ENCODE measurements at regions not wholly inside any gene's neighbourhood (a gene's known extent, or its start where the extent isn't known, plus 50 kb on each side); places are given as distances from the start of the nearest gene placed in this dataset.
"Not testable (repeated sequence)": the region's sequence is repeated elsewhere in the genome, so short reads cannot be mapped to it uniquely, and the experiment has no call there.

DNA sequence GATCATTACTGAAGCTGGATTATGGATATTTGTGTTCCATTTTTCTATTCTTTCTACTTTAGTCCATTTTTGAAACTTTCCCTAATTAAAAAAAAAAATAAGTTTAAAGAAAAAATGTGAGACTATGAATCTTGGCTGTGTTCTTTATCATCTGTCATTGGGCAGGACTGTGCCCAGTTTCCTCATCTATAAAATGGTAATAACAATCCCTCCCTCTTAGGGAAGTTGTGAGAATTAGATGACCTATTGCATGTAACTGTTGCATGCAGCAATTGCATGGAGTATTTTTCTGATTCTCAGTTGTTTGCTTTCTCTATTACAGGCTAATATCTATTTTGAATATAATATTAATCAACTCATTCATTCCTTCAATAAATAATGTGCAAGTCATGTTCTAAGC lies 108.2 kb upstream of the LOC128125822 start:
- H3K9me3 ChIP-seq (ENCODE audit: severe bottlenecking): no peaks in the 10 kb centered on the region
- DNase-seq: no peak
- H3K4me3 ChIP-seq (ENCODE audit: low read depth, low read length): no peak overlapping the region
- no peaks in the 10 kb centered on the region for H3K27me3 ChIP-seq (ENCODE audit: insufficient read depth, low read depth, severe bottlenecking)
- TF ChIP-seq, protein P1, sequence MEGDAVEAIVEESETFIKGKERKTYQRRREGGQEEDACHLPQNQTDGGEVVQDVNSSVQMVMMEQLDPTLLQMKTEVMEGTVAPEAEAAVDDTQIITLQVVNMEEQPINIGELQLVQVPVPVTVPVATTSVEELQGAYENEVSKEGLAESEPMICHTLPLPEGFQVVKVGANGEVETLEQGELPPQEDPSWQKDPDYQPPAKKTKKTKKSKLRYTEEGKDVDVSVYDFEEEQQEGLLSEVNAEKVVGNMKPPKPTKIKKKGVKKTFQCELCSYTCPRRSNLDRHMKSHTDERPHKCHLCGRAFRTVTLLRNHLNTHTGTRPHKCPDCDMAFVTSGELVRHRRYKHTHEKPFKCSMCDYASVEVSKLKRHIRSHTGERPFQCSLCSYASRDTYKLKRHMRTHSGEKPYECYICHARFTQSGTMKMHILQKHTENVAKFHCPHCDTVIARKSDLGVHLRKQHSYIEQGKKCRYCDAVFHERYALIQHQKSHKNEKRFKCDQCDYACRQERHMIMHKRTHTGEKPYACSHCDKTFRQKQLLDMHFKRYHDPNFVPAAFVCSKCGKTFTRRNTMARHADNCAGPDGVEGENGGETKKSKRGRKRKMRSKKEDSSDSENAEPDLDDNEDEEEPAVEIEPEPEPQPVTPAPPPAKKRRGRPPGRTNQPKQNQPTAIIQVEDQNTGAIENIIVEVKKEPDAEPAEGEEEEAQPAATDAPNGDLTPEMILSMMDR (IDR thresholded peaks at IDR 0.05; ENCODE audit: low read depth, low read length): no peak
- no peaks in the 10 kb centered on the region for H3K36me3 ChIP-seq
- no peak overlapping the region for H3K27ac ChIP-seq

DNA sequence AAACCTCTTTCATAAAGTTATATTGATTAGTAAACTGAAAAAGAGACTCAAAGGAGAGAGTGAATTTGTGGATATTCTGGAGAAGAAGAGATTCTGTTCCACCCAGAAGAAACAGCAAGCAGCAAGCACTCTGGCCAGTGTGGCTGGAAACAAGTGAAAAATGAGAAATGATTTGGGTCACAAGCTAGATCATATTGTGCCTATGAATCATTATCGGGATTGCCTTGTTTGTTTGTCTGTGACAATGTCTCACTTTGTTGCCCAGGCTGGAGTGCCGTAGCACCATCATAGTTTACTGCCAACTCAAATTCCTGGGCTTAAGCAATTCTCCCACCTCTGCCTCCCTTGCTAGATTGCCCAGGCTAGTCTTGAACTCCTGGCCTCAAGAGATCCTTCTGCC lies 106.5 kb upstream of the LOC128125822 start:
- Histone ChIP-seq H3K36me3 (no peaks in the 10 kb centered on the region), H3K9me3 (ENCODE audit: severe bottlenecking) (no peaks in the 10 kb centered on the region), H3K4me3 (ENCODE audit: low read depth, low read length) (no peak overlapping the region), H3K27ac (no peak overlapping the region), H3K27me3 (ENCODE audit: insufficient read depth, low read depth, severe bottlenecking) (no peaks in the 10 kb centered on the region)
- no peak for DNase-seq
- TF ChIP-seq, protein P1 (IDR thresholded peaks at IDR 0.05; ENCODE audit: low read depth, low read length): no peak

DNA sequence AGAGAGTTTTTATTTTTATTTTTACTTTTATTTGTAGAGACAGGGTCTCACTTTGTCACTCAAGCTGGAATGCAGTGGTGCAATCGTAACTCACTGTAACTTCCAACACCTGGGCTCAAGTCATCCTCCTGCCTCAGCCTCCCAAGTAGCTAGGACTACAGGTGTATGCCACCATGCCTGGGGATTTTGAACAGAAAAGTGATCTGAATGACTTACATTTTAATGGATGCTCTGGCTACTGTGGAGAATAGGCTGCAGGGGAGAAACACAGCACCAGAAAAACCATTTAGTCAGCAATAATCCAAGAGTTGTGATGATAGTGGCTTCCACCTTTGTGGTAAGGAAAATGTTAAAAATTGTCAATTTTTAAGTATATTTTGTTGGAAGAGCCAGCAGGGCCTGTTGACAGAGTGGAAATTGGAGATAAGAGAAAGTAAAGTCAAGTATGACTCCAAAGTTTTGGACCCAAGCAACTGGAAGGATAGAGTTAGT lies 106.0 kb upstream of the LOC128125822 start:
- Histone ChIP-seq H3K4me3 (ENCODE audit: low read depth, low read length) (no peak overlapping the region), H3K9me3 (ENCODE audit: severe bottlenecking) (no peaks in the 10 kb centered on the region), H3K27me3 (ENCODE audit: insufficient read depth, low read depth, severe bottlenecking) (no peaks in the 10 kb centered on the region), H3K36me3 (no peaks in the 10 kb centered on the region), H3K27ac (no peak overlapping the region)
- no peak for DNase-seq
- TF ChIP-seq, protein P1 (IDR thresholded peaks at IDR 0.05; ENCODE audit: low read depth, low read length): no peak

DNA sequence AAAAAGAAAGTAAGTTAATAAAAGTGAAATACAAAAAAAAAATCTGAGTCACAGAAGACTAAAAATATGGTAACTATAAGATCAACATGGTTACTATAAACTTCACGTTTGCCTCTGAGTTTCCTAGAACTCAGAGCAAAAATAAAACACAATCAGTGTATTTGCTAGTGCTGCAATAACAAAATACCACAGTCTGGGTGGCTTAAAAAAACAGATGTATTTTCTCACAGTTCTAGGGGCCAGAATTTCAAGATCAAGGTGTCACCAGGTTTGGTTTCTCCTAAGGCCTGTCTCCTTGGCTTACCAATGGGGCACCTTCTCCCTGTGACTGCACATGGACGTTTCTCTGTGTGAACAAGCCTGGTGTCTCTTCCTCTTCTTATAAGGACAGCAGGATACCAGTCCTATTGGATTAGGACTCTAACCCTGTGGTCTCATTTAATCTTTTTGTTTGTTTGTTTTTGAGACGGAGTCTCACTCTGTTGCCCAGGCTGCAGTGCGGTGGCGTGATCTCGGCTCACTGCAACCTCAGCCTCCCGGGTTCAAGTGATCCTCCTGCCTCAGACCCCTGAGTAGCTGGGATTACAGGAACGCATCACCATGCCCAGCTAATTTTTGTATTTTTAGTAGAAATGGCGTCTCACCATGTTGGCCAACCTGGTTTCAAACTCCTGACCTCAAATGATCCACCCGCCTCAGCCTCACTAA lies 104.9 kb upstream of the LOC128125822 start:
- H3K4me3 ChIP-seq (ENCODE audit: low read depth, low read length): no peak overlapping the region
- no peaks in the 10 kb centered on the region for H3K9me3 ChIP-seq (ENCODE audit: severe bottlenecking)
- no peak overlapping the region for H3K27ac ChIP-seq
- TF ChIP-seq, protein P1 (IDR thresholded peaks at IDR 0.05; ENCODE audit: low read depth, low read length): no peak
- no peaks in the 10 kb centered on the region for H3K36me3 ChIP-seq
- DNase-seq: no peak
- no peaks in the 10 kb centered on the region for H3K27me3 ChIP-seq (ENCODE audit: insufficient read depth, low read depth, severe bottlenecking)

DNA sequence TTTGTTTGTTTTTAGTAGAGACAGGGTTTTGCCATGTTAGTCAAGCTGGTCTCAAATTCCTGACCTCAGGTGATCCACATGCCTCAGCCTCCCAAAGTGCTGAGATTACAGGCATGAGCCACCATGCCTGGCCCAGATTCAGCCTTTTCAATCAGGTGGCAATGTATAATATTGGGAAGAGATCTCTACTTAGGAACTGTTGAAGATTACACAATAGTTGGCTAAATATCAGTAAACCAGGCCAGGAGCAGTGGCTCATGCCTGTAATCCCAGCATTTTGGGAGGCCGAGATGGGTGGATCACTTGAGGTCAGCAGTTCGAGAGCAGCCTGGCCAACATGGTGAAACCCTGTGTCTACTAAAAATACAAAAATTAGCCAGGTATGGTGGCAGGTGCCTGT lies 101.1 kb upstream of the LOC128125822 start:
- not testable (repeated sequence) for H3K4me3 ChIP-seq (ENCODE audit: low read depth, low read length); H3K27ac ChIP-seq; DNase-seq; H3K9me3 ChIP-seq (ENCODE audit: severe bottlenecking); H3K27me3 ChIP-seq (ENCODE audit: insufficient read depth, low read depth, severe bottlenecking); H3K36me3 ChIP-seq

DNA sequence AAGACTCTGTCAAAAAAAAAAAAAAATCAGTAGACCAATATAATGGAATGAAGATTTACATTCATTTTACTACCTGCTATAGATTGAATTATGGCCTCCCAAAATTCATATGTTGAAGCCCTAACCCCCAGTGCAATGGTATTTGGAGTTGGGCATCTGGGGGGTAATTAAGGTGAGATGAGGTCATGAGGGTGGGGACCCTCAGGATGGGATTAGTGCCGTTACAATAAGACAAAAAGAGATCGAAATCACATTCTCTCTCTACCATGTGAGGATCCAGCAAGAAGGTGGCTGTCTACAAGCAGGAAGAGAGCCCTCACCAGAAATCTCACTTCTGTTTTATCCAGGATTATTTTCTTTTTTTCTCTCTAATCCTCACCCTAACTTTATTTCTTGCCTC lies 100.6 kb upstream of the LOC128125822 start:
- Histone ChIP-seq H3K27me3 (ENCODE audit: insufficient read depth, low read depth, severe bottlenecking) (no peaks in the 10 kb centered on the region), H3K4me3 (ENCODE audit: low read depth, low read length) (no peak overlapping the region), H3K27ac (no peak overlapping the region), H3K36me3 (no peaks in the 10 kb centered on the region), H3K9me3 (ENCODE audit: severe bottlenecking) (no peaks in the 10 kb centered on the region)
- TF ChIP-seq, protein P1 (IDR thresholded peaks at IDR 0.05; ENCODE audit: low read depth, low read length): no peak
- no peak for DNase-seq

Measured in WERI-Rb-1 (cell line).